ENCODE measurements at regions not wholly inside any gene's neighbourhood (a gene's known extent, or its start where the extent isn't known, plus 50 kb on each side); places are given as distances from the start of the nearest gene placed in this dataset.

DNA sequence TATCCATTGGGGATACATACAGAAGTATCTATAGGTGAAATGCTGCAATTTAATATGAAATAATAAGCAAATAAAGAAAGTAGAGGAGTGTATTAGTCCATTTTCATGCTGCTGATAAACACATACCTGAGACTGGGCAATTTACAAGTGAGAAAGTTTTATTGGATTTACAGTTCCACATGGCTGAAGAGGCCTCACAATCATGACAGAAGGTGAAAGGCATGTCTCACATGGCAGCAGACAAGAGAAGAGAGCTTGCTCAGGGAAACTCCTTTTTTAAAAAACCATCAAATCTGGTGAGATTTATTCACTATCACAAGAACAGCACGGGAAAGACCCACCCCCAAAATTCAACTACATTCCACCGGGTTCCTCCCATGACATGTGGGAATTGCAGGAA is 82.8 kb upstream of the TRIM24 start:
- TF ChIP-seq CTCF (IDR thresholded peaks at IDR 0.05) (no peak), POLR2AphosphoS5 (IDR thresholded peaks at IDR 0.05) (no peak), POLR2A (IDR thresholded peaks at IDR 0.05; ENCODE audit: low read depth) (no peak), EP300 (IDR thresholded peaks at IDR 0.05) (no peak)

Measured in esophagus muscularis mucosa (tissue), 4 donors.